HEK293 (cell line): ENCODE measurements at regions not wholly inside any gene's neighbourhood (a gene's known extent, or its start where the extent isn't known, plus 50 kb on each side); places are given as distances from the start of the nearest gene placed in this dataset.

ENCODE experiments used
- CTCF ChIP-seq: fragments of 450-650 bp; formaldehyde crosslinking; IDR thresholded peaks from 2 replicates; pipeline ENCODE4 v1.5.1; 2016; ENCODE audit warnings: missing biosample characterization, missing genetic modification characterization
- ZNF24 ChIP-seq: fragments of 450-650 bp; formaldehyde crosslinking; IDR thresholded peaks from 2 replicates; pipeline ENCODE4 v1.5.1; 2016; ENCODE audit warnings: missing biosample characterization, missing genetic modification characterization
- ZNF610 ChIP-seq: fragments of 450-650 bp; formaldehyde crosslinking; IDR thresholded peaks from 2 replicates; pipeline ENCODE4 v1.5.1; 2016; ENCODE audit warnings: missing biosample characterization, missing genetic modification characterization, borderline replicate concordance
- TF ChIP-seq, protein P1 (sequence below): sonication (generic); formaldehyde crosslinking; IDR thresholded peaks from 2 replicates; pipeline ENCODE4 v1.8.1; 2022; ENCODE audit warnings: mild to moderate bottlenecking, moderate library complexity, missing genetic modification reagents

DNA sequence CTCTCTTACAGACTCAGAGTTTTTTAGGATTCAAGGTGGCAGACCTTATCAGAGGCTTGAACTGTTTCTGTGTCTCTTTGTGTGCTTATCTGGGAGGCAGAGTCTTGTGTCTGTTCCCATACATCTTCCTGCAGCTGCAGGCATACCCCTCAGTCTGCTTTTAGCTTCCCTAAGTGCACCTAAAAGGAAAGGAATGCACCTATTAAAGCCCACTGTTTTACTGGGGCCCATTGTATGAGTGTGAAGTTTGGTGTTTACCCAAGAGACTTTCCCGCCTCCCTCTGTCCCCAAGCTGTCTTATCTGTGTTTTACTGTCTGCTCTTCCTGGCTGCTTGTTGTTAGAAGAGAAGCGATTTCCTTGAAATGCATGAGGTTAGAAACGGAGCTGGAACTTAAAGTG, 1757.3 kb upstream of the PIK3C3 start:
- TF ChIP-seq CTCF (no peak), ZNF610 (tag by site-specific recombination) (no peak), ZNF24 (tag by site-specific recombination) (no peak)
- TF ChIP-seq, protein P1, sequence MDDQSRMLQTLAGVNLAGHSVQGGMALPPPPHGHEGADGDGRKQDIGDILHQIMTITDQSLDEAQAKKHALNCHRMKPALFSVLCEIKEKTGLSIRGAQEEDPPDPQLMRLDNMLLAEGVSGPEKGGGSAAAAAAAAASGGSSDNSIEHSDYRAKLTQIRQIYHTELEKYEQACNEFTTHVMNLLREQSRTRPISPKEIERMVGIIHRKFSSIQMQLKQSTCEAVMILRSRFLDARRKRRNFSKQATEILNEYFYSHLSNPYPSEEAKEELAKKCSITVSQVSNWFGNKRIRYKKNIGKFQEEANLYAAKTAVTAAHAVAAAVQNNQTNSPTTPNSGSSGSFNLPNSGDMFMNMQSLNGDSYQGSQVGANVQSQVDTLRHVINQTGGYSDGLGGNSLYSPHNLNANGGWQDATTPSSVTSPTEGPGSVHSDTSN (CRISPR knock-in tag): no peak
